ENCODE measurements at regions not wholly inside any gene's neighbourhood (a gene's known extent, or its start where the extent isn't known, plus 50 kb on each side); places are given as distances from the start of the nearest gene placed in this dataset.

GRCh38 chr2:186195696-186196095 is 290.4 kb upstream of the ZC3H15 start:
- no peak for DNase-seq (ENCODE audit: low read depth)
- no peak for TF ChIP-seq CTCF (conservative IDR thresholded peaks at IDR 0.05; ENCODE audit: control insufficient read depth, insufficient read depth, low read depth, low read length)

GRCh38 chr2:186197955-186198354 is 288.1 kb upstream of the ZC3H15 start:
- no peak overlapping the region for H3K4me3 ChIP-seq (ENCODE audit: control insufficient read depth, low read depth, low read length)
- TF ChIP-seq CTCF (conservative IDR thresholded peaks at IDR 0.05; ENCODE audit: control insufficient read depth, insufficient read depth, low read depth, low read length) = no peak
- no peak for DNase-seq (ENCODE audit: low read depth)

More at GRCh38 chr2:186195696-186196095, 290.4 kb upstream of the ZC3H15 start:
- H3K4me3 ChIP-seq (ENCODE audit: control insufficient read depth, low read depth, low read length) = no peak overlapping the region

DNA sequence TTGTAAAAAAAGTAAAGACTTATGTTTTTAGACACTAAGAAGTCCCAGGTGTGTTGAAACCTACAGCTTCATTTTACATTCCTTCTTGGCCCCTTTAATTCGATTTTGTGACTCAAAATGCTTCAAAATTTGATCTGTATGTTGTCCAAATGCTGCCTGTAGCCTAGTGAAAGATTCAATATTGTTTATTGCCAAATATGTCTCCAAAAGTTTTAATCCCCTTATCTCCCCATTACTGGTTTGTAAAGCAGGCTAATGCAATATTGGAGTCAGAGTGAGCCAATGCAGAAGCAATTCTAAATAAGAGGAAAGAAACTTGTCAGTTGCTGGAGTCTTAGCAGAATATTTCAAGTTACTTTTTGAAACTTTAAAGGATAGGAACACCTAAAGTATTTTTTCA is 287.0 kb upstream of the ZC3H15 start:
- no peak for DNase-seq (ENCODE audit: low read depth)
- H3K4me3 ChIP-seq (ENCODE audit: control insufficient read depth, low read depth, low read length) = no peak overlapping the region
- no peak for TF ChIP-seq CTCF (conservative IDR thresholded peaks at IDR 0.05; ENCODE audit: control insufficient read depth, insufficient read depth, low read depth, low read length)

- no peak overlapping the region for H3K4me3 ChIP-seq (ENCODE audit: control insufficient read depth, low read depth, low read length)
- DNase-seq (ENCODE audit: low read depth) = peak; percentile 25
- no peak for TF ChIP-seq CTCF (conservative IDR thresholded peaks at IDR 0.05; ENCODE audit: control insufficient read depth, insufficient read depth, low read depth, low read length)
These were observed 284.7 kb upstream of the ZC3H15 start for GRCh38 chr2:186201371-186201770.

- H3K4me3 ChIP-seq (ENCODE audit: control insufficient read depth, low read depth, low read length) = no peak overlapping the region
- DNase-seq (ENCODE audit: low read depth) = no peak
- no peak for TF ChIP-seq CTCF (conservative IDR thresholded peaks at IDR 0.05; ENCODE audit: control insufficient read depth, insufficient read depth, low read depth, low read length)
These were observed 280.7 kb upstream of the ZC3H15 start for GRCh38 chr2:186205254-186205911.

GRCh38 chr2:186209532-186209931 is 276.5 kb upstream of the ZC3H15 start:
- no peak for TF ChIP-seq CTCF (conservative IDR thresholded peaks at IDR 0.05; ENCODE audit: control insufficient read depth, insufficient read depth, low read depth, low read length)
- DNase-seq (ENCODE audit: low read depth) = no peak
- H3K4me3 ChIP-seq (ENCODE audit: control insufficient read depth, low read depth, low read length) = no peak overlapping the region

DNA sequence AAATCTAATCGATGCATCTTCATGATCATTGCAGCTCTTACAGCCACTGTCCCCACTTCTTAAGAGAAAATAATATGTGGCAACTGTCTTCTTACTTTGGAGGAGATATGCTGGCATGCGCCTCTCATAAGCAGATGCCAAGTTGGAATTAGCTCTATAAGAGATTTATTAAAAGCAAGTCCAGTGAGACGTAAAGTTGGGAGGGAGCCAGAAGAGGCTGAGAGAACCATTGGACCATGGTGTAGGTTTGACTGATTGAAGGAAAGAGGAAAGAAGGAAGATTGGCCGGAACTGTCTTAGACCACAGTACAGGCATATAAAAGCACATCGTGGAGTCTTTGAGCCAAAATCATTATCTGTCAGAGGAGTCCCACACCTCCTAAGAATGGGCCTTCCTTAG is 265.7 kb upstream of the ZC3H15 start:
- no peak for TF ChIP-seq CTCF (conservative IDR thresholded peaks at IDR 0.05; ENCODE audit: control insufficient read depth, insufficient read depth, low read depth, low read length)
- no peak for DNase-seq (ENCODE audit: low read depth)

More for the DNA sequence above, 265.7 kb upstream of the ZC3H15 start:
- H3K4me3 ChIP-seq (ENCODE audit: control insufficient read depth, low read depth, low read length) = no peak overlapping the region
